Endodermal cell (in vitro differentiated cells): ENCODE measurements at regions not wholly inside any gene's neighbourhood (a gene's known extent, or its start where the extent isn't known, plus 50 kb on each side); places are given as distances from the start of the nearest gene placed in this dataset.

Experiments
- DNase-seq: peaks from one replicate; pipeline ENCODE4 v3.0.0-alpha.2; 2017
- H3K27ac ChIP-seq: 2 replicates; pipeline ENCODE4 v1.5.1; 2013; ENCODE audit warnings: mild to moderate bottlenecking, low read depth, low read length, moderate library complexity
- H3K27me3 ChIP-seq: 2 replicates; pipeline ENCODE4 v1.6.1; 2013; ENCODE audit warnings: mild to moderate bottlenecking, low read length, moderate library complexity; ENCODE audit not compliant: insufficient read depth, control insufficient read depth, poor library complexity, severe bottlenecking
- H3K36me3 ChIP-seq: 2 replicates; pipeline ENCODE4 v1.7.0; 2013; ENCODE audit warnings: mild to moderate bottlenecking, low read length, moderate library complexity; ENCODE audit not compliant: control insufficient read depth, insufficient read depth
- H3K4me1 ChIP-seq: one replicate; pipeline ENCODE4 v1.7.0; 2013; ENCODE audit warnings: low read length; ENCODE audit not compliant: control insufficient read depth, insufficient read depth
- H3K4me3 ChIP-seq: 2 replicates; pipeline ENCODE4 v1.5.1; 2013; ENCODE audit warnings: mild to moderate bottlenecking, low read length, moderate library complexity
- H3K9ac ChIP-seq: 2 replicates; pipeline ENCODE4 v1.6.1; 2013; ENCODE audit warnings: mild to moderate bottlenecking, low read length, moderate library complexity; ENCODE audit not compliant: poor library complexity, severe bottlenecking; ENCODE audit errors: extremely low read depth
- H3K9me3 ChIP-seq: 2 replicates; pipeline ENCODE4 v1.6.1; 2013; ENCODE audit warnings: mild to moderate bottlenecking, low read length, moderate library complexity; ENCODE audit not compliant: control insufficient read depth
- H3K27ac Mint-ChIP-seq: 2 replicates; pipeline ENCODE4 v1.8.0; 2020; ENCODE audit warnings: mixed read lengths
- H3K27me3 Mint-ChIP-seq: 2 replicates; pipeline ENCODE4 v1.8.0; 2021; ENCODE audit warnings: mild to moderate bottlenecking, mixed read lengths; ENCODE audit not compliant: insufficient read depth
- H3K36me3 Mint-ChIP-seq: 2 replicates; pipeline ENCODE4 v1.8.0; 2020; ENCODE audit warnings: low read depth, mixed read lengths
- H3K4me1 Mint-ChIP-seq: 2 replicates; pipeline ENCODE4 v1.8.0; 2020; ENCODE audit warnings: mixed read lengths
- H3K4me3 Mint-ChIP-seq: 2 replicates; pipeline ENCODE4 v1.8.0; 2020; ENCODE audit warnings: mild to moderate bottlenecking, moderate library complexity, mixed read lengths
- H3K9me3 Mint-ChIP-seq: 2 replicates; pipeline ENCODE4 v1.8.0; 2020; ENCODE audit warnings: mild to moderate bottlenecking, mixed read lengths
- WGBS, 2 experiments: methylation state at CpG; one replicate each; pipeline versions ENCODE4 v1.1.5 to v1.1.7; 2013; ENCODE audit warnings: missing lambda C conversion rate in 2 of 2, mixed read lengths in 1 of 2; ENCODE audit not compliant: insufficient coverage in 1 of 2, insufficient read length in 1 of 2; 5-methylcytosine and 5-hydroxymethylcytosine counted together
- TF ChIP-seq, protein P1 (sequence below): fragments of 200-600 bp; sonication (generic); conservative IDR thresholded peaks from 2 replicates; pipeline ENCODE4 v1.5.0; 2021; ENCODE audit warnings: antibody characterized with exemption, mild to moderate bottlenecking

DNA sequence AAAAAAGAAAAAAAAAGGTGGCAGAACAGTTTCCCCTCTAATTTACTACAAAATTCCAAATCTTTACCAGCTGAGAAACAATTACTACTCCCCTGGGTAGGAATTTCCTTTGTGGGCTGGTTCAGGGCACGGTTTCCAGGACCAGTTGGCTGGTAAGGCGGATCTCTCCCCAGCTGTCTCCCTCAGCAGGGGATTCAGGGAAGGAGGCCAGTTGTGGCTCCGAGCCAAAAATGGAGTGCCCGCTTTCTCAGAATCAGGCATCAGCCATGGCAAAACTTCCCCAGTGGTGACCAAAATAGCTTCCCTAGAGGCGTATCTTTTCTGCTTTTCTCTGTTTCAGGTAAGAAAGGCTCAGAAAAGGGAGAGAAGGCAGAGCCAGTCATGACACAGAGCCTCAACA lies 91.2 kb downstream of the ZNF22 start:
- TF ChIP-seq, protein P1, sequence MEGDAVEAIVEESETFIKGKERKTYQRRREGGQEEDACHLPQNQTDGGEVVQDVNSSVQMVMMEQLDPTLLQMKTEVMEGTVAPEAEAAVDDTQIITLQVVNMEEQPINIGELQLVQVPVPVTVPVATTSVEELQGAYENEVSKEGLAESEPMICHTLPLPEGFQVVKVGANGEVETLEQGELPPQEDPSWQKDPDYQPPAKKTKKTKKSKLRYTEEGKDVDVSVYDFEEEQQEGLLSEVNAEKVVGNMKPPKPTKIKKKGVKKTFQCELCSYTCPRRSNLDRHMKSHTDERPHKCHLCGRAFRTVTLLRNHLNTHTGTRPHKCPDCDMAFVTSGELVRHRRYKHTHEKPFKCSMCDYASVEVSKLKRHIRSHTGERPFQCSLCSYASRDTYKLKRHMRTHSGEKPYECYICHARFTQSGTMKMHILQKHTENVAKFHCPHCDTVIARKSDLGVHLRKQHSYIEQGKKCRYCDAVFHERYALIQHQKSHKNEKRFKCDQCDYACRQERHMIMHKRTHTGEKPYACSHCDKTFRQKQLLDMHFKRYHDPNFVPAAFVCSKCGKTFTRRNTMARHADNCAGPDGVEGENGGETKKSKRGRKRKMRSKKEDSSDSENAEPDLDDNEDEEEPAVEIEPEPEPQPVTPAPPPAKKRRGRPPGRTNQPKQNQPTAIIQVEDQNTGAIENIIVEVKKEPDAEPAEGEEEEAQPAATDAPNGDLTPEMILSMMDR, result no peak
- 77 to 84% methylated on average over 5 of the region's 5 CpGs for WGBS, 2 experiments

DNA sequence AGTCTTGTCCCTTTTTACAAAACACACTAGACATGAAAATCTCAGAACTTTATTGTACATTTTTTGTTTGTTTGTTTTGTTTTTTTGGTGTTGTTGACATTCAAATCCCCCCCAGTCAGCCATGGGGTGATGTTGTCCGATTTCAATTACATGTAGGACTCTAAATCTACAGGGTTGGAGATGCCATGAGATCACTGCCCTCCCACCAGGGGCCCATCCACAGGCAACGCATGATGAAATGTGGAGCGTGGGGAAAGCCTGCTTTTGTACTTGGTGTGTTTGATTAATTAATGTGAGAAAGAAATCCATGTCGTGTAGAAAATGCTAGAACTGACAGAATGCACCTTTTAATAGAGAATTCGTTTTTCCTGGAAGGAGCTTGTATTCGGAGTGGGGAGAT lies 93.2 kb downstream of the ZNF22 start:
- no peak overlapping the region for H3K4me3 Mint-ChIP-seq
- no peaks in the 10 kb centered on the region for H3K36me3 Mint-ChIP-seq

More for the DNA sequence above, 91.2 kb downstream of the ZNF22 start:
- no peak overlapping the region for H3K27ac ChIP-seq
- no peaks in the 10 kb centered on the region for H3K36me3 Mint-ChIP-seq
- peaks cover 25% of the 10 kb centered on the region for H3K4me1 Mint-ChIP-seq
- H3K9ac ChIP-seq, result no peak overlapping the region
- H3K9me3 ChIP-seq, result no peaks in the 10 kb centered on the region
- no peak overlapping the region for H3K4me3 ChIP-seq
- H3K27me3 Mint-ChIP-seq, result peaks cover 37% of the 10 kb centered on the region
- H3K27ac Mint-ChIP-seq, result no peak overlapping the region
- no peaks in the 10 kb centered on the region for H3K36me3 ChIP-seq
- no peak for DNase-seq
- H3K9me3 Mint-ChIP-seq, result no peaks in the 10 kb centered on the region
- peaks cover 40% of the 10 kb centered on the region for H3K27me3 ChIP-seq
- H3K4me3 Mint-ChIP-seq, result no peak overlapping the region
- peaks cover 4% of the 10 kb centered on the region for H3K4me1 ChIP-seq

DNA sequence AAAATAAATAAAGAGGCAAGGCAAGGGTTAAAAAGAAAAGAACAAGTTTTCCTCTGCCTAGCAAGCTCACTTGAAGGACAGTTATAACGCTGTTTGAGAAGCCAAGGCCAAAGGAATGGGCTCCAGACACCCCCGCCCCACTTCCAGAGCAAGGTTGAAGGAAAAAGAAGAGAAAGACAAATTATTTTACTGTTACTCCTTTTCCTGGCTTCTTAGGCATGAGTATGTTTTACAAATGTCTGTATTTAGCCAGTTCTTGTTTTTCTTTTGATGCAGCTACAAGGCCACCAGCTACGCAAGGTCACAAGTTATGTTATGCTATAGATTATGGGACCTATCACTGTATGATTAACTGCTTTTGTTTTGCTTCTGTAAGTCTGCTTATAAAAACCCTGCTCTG lies 94.6 kb downstream of the ZNF22 start:
- 57 to 84% methylated on average over 1 to 3 of the region's 3 CpGs for WGBS, 2 experiments
- Mint-ChIP-seq H3K9me3 (no peaks in the 10 kb centered on the region), H3K27ac (no peak overlapping the region), H3K36me3 (no peaks in the 10 kb centered on the region), H3K4me3 (no peak overlapping the region), H3K4me1 (peaks cover 25% of the 10 kb centered on the region), H3K27me3 (peaks cover 38% of the 10 kb centered on the region)
- Histone ChIP-seq H3K27ac (no peak overlapping the region), H3K27me3 (peaks cover 40% of the 10 kb centered on the region), H3K36me3 (no peaks in the 10 kb centered on the region), H3K9ac (no peak overlapping the region), H3K4me3 (no peak overlapping the region), H3K4me1 (peaks cover 4% of the 10 kb centered on the region), H3K9me3 (no peaks in the 10 kb centered on the region)
- TF ChIP-seq, protein P1, result no peak
- DNase-seq, result no peak

More for the DNA sequence above, 93.2 kb downstream of the ZNF22 start:
- no peak overlapping the region for H3K27ac Mint-ChIP-seq
- Histone ChIP-seq H3K36me3 (no peaks in the 10 kb centered on the region), H3K27me3 (peaks cover 40% of the 10 kb centered on the region), H3K4me1 (peaks cover 4% of the 10 kb centered on the region), H3K27ac (no peak overlapping the region), H3K9ac (no peak overlapping the region), H3K9me3 (no peaks in the 10 kb centered on the region), H3K4me3 (no peak overlapping the region)
- TF ChIP-seq, protein P1, result no peak
- no peaks in the 10 kb centered on the region for H3K9me3 Mint-ChIP-seq
- H3K27me3 Mint-ChIP-seq, result peaks cover 39% of the 10 kb centered on the region
- peaks cover 25% of the 10 kb centered on the region for H3K4me1 Mint-ChIP-seq
- DNase-seq, result no peak
- WGBS, 2 experiments, result 92 to 93% methylated on average over 5 to 6 of the region's 6 CpGs
